Prostate gland (tissue), 2 donors: ENCODE measurements at regions not wholly inside any gene's neighbourhood (a gene's known extent, or its start where the extent isn't known, plus 50 kb on each side); places are given as distances from the start of the nearest gene placed in this dataset.

Source experiments
- POLR2A ChIP-seq: fragments of 450-650 bp; IDR thresholded peaks from one replicate; pipeline ENCODE4 v1.6.1; 2016; ENCODE audit warnings: antibody characterized with exemption, mild to moderate bottlenecking
- POLR2AphosphoS5 ChIP-seq: sonication (generic); formaldehyde crosslinking; IDR thresholded peaks from one replicate; pipeline ENCODE4 v1.6.1; 2017; ENCODE audit warnings: antibody characterized with exemption
- TF ChIP-seq, protein P1 (sequence below), 4 experiments: fragments of 200-600 bp in 2 of 4; fragments of 450-650 bp in 2 of 4; sonication (generic) in 2 of 4; IDR thresholded peaks; 1 replicate in 3 of 4; 2 replicates in 1 of 4; pipeline ENCODE4 v1.5.1; 2016 to 2019; ENCODE audit warnings: antibody characterized with exemption in 4 of 4, mild to moderate bottlenecking in 2 of 4, moderate library complexity in 2 of 4

DNA sequence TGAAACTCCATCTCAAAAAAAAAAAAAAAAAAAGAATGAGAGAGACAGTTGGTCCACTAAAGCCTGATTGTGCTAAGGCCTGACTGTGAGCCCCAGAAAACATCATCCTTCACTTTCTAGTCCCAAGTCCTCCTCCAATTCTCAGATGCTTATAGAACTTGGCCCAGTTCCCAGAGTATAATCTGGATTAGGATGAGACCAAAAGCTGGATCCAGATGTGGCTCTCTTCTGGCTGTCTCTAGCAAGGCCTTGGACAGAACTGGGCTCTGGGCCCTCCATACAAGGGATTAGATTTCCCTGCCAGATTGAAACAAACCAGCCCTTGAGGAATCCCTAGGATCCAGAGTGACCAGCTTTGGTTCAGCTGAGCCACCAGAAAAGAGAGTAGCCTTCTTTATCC is 98.4 kb upstream of the ZNF366 start:
- TF ChIP-seq, protein P1, sequence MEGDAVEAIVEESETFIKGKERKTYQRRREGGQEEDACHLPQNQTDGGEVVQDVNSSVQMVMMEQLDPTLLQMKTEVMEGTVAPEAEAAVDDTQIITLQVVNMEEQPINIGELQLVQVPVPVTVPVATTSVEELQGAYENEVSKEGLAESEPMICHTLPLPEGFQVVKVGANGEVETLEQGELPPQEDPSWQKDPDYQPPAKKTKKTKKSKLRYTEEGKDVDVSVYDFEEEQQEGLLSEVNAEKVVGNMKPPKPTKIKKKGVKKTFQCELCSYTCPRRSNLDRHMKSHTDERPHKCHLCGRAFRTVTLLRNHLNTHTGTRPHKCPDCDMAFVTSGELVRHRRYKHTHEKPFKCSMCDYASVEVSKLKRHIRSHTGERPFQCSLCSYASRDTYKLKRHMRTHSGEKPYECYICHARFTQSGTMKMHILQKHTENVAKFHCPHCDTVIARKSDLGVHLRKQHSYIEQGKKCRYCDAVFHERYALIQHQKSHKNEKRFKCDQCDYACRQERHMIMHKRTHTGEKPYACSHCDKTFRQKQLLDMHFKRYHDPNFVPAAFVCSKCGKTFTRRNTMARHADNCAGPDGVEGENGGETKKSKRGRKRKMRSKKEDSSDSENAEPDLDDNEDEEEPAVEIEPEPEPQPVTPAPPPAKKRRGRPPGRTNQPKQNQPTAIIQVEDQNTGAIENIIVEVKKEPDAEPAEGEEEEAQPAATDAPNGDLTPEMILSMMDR (IDR thresholded peaks at IDR 0.05), result no peak
- TF ChIP-seq POLR2AphosphoS5, result no peak
- TF ChIP-seq POLR2A, result no peak
